ENCODE measurements at regions not wholly inside any gene's neighbourhood (a gene's known extent, or its start where the extent isn't known, plus 50 kb on each side); places are given as distances from the start of the nearest gene placed in this dataset.
"Not testable (repeated sequence)": the region's sequence is repeated elsewhere in the genome, so short reads cannot be mapped to it uniquely, and the experiment has no call there.

GRCh38 chr2:84373391-84373790 lies 85.7 kb downstream of the SUCLG1 start:
- FAIRE-seq, result no peak

- no peak for FAIRE-seq
Observed at GRCh38 chr2:84362541-84362940, 96.5 kb downstream of the SUCLG1 start.

- FAIRE-seq, result no peak
Observed at GRCh38 chr2:84338069-84338468, 121.0 kb downstream of the SUCLG1 start.

GRCh38 chr2:84327645-84328249 lies 131.3 kb downstream of the SUCLG1 start:
- FAIRE-seq, result no peak

GRCh38 chr2:84326831-84327432 lies 132.1 kb downstream of the SUCLG1 start:
- no peak for FAIRE-seq

GRCh38 chr2:84323890-84324289 lies 135.2 kb downstream of the SUCLG1 start:
- FAIRE-seq, result no peak

GRCh38 chr2:84320940-84321339 lies 138.1 kb downstream of the SUCLG1 start:
- FAIRE-seq, result no peak

- no peak for FAIRE-seq
Observed at GRCh38 chr2:84319581-84319980, 139.5 kb downstream of the SUCLG1 start.

GRCh38 chr2:84317135-84317534 lies 141.9 kb downstream of the SUCLG1 start:
- FAIRE-seq, result no peak

- FAIRE-seq, result no peak
Observed at GRCh38 chr2:84314901-84315330, 144.2 kb downstream of the SUCLG1 start.

GRCh38 chr2:84314250-84314649 lies 144.8 kb downstream of the SUCLG1 start:
- no peak for FAIRE-seq

- FAIRE-seq, result no peak
Observed at GRCh38 chr2:84309281-84309680, 149.8 kb downstream of the SUCLG1 start.

GRCh38 chr2:84306361-84306760 lies 152.7 kb downstream of the SUCLG1 start:
- FAIRE-seq, result no peak

- FAIRE-seq, result peak; percentile 51
Observed at GRCh38 chr2:84302513-84303412, 156.3 kb downstream of the SUCLG1 start.

GRCh38 chr2:84301717-84302116 lies 157.4 kb downstream of the SUCLG1 start:
- FAIRE-seq, result no peak

- FAIRE-seq, result no peak
Observed at GRCh38 chr2:84300696-84301029, 158.4 kb downstream of the SUCLG1 start.

- FAIRE-seq, result not testable (repeated sequence)
Observed at GRCh38 chr2:84300001-84300695, 158.9 kb downstream of the SUCLG1 start.

GRCh38 chr2:84299211-84299775 lies 159.8 kb downstream of the SUCLG1 start:
- no peak for FAIRE-seq

- no peak for FAIRE-seq
Observed at GRCh38 chr2:84297155-84297554, 161.9 kb downstream of the SUCLG1 start.

- FAIRE-seq, result no peak
Observed at GRCh38 chr2:84293791-84294380, 165.2 kb downstream of the SUCLG1 start.

GRCh38 chr2:84292545-84292944 lies 166.5 kb downstream of the SUCLG1 start:
- no peak for FAIRE-seq

- FAIRE-seq, result no peak
Observed at GRCh38 chr2:84290537-84290936, 168.5 kb downstream of the SUCLG1 start.

GRCh38 chr2:84288293-84288692 lies 170.8 kb downstream of the SUCLG1 start:
- no peak for FAIRE-seq
